Ovary (tissue), 3 donors: ENCODE measurements at regions not wholly inside any gene's neighbourhood (a gene's known extent, or its start where the extent isn't known, plus 50 kb on each side); places are given as distances from the start of the nearest gene placed in this dataset.

Source experiments
- EP300 ChIP-seq: sonication (generic); formaldehyde crosslinking; IDR thresholded peaks from one replicate; pipeline ENCODE4 v1.6.1; 2017; ENCODE audit warnings: antibody characterized with exemption
- TF ChIP-seq, protein P1 (sequence below), 3 donors: fragments of 450-650 bp in 2 of 3; fragments of 200-600 bp in 1 of 3; IDR thresholded peaks; one replicate each; pipeline versions ENCODE4 v1.5.1 to v1.8.0; 2016 to 2022; ENCODE audit warnings: antibody characterized with exemption in 3 of 3, mild to moderate bottlenecking in 1 of 3
- donor health status: DM: no; HTN: no; CAD: no.

DNA sequence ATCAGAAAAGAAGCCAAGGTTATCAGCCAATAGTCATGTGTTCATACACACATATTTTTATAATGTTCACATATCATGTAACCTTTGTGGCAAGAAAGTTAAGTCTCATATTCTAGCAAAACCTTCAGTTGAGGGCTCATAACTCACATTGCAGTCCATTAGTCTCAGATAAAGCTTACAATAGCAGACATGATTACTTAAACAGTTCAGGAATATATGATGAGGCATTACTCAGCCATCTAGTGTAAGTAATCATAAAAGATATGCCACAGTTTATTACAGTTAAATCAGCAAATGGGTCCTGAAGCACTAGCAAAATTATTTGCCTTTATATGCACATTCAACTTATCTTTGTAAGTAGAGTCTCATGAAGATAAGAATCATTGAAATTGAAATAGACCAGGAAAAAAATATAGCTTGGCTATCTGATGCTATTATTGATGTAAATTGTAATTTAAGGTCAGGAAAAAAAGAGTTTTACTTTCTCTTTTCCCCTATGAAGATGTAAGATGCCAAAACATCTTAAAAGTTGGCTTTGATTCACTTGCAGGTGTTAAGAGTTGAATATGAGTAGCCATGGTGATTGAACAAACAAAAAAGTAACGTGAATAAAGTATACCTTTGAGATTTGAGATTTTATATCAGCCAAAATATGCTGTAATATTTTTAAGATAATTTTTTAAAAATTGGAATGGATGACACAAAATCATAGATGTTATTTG lies 537.0 kb downstream of the SLC6A15 start:
- TF ChIP-seq, protein P1, sequence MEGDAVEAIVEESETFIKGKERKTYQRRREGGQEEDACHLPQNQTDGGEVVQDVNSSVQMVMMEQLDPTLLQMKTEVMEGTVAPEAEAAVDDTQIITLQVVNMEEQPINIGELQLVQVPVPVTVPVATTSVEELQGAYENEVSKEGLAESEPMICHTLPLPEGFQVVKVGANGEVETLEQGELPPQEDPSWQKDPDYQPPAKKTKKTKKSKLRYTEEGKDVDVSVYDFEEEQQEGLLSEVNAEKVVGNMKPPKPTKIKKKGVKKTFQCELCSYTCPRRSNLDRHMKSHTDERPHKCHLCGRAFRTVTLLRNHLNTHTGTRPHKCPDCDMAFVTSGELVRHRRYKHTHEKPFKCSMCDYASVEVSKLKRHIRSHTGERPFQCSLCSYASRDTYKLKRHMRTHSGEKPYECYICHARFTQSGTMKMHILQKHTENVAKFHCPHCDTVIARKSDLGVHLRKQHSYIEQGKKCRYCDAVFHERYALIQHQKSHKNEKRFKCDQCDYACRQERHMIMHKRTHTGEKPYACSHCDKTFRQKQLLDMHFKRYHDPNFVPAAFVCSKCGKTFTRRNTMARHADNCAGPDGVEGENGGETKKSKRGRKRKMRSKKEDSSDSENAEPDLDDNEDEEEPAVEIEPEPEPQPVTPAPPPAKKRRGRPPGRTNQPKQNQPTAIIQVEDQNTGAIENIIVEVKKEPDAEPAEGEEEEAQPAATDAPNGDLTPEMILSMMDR (IDR thresholded peaks at IDR 0.05) = no peak
- no peak for TF ChIP-seq EP300
